Astrocyte of the cerebellum (primary cell): ENCODE measurements at regions not wholly inside any gene's neighbourhood (a gene's known extent, or its start where the extent isn't known, plus 50 kb on each side); places are given as distances from the start of the nearest gene placed in this dataset.

Experiments used
- DNase-seq: peaks from one replicate; pipeline ENCODE4 v3.0.0-alpha.2; 2011; ENCODE audit warnings: low read depth
- H3K4me3 ChIP-seq: 2 replicates; pipeline ENCODE4 v1.5.1; 2011; ENCODE audit warnings: mild to moderate bottlenecking, low read depth, low read length, moderate library complexity
- CTCF ChIP-seq: IDR thresholded peaks from 2 replicates; pipeline ENCODE4 v1.5.1; 2012; ENCODE audit warnings: low read length, low read depth, moderate library complexity, mild to moderate bottlenecking; ENCODE audit errors: missing control alignments
- in situ Hi-C: cut with HindIII; loops from 2 replicates; pipeline ENCODE4 v1.10.0; 2017; ENCODE audit warnings: low sequenced_read_pairs

DNA sequence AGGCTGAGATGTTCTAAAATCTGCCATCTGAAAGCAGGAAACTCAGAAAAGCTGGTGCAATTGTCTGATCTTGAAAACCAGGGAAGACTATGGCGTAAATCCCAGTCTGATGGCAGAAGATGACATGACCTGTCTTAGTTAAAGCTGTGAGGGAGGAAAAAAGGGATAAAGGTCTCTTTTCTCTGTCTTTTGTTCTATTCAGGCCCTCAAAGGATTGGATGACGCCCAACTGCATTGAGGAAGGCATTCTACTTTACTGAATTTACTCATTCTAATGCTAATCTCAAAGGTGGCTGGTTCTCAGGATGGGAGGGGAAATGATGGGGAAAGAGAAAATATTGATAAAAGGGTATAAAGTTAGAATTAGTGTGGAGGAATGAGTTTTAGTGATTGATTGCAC is 312.8 kb upstream of the CTNND2 start:
- TF ChIP-seq CTCF, result no peak
- no peak overlapping the region for H3K4me3 ChIP-seq
- in situ Hi-C loops, result no loop called here
- no peak for DNase-seq

GRCh38 chr5:12214267-12215015 is 310.2 kb upstream of the CTNND2 start:
- TF ChIP-seq CTCF, result no peak
- DNase-seq, result no peak
- no peak overlapping the region for H3K4me3 ChIP-seq
- in situ Hi-C loops, result no loop called here

GRCh38 chr5:12208366-12209100 is 304.3 kb upstream of the CTNND2 start:
- in situ Hi-C loops, result no loop called here
- no peak for DNase-seq
- no peak overlapping the region for H3K4me3 ChIP-seq
- TF ChIP-seq CTCF, result no peak

DNA sequence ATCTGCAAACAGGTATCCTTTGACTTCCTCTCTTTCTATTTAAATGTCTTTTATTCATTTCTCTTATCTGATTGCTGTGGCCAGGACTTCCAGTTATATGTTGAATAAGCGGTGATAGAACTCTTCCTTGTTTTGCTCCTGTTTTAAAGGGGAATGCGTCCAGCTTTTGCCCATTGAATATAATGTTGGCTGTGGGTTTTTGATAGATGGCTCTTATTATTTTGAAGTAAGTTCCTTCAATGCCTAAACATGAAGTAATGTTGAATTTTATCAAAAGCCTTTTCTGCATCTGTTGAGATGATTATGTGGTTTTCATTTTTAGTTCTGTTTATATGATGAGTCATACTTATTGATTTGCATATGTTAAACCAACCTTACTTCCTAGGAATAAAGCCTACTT is 300.5 kb upstream of the CTNND2 start:
- in situ Hi-C loops, result no loop called here
- no peak overlapping the region for H3K4me3 ChIP-seq
- TF ChIP-seq CTCF, result no peak
- DNase-seq, result peak; percentile 82

GRCh38 chr5:12193536-12193935 is 289.3 kb upstream of the CTNND2 start:
- no peak for DNase-seq
- H3K4me3 ChIP-seq, result no peak overlapping the region
- in situ Hi-C loops, result no loop called here
- no peak for TF ChIP-seq CTCF

DNA sequence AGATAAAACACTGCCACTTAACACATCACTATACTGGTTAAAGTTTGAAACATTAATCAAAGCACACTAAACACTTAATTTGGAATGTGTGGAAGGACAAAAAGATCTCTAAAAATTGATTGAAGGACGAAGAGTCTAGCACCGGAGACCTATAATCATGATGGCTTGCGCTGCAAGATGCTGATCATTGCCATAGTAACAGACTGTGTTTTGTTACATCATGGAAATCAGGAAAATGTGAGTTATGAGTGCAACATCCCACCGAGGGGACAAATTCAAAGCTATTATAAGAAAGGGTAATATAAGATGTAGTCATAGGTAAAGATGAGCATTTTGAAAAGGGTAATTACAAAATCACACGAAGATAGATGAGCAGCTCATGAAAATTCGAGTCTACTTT is 278.8 kb upstream of the CTNND2 start:
- H3K4me3 ChIP-seq, result no peak overlapping the region
- no peak for DNase-seq
- no peak for TF ChIP-seq CTCF
- in situ Hi-C loops, result no loop called here
